ENCODE measurements at regions not wholly inside any gene's neighbourhood (a gene's known extent, or its start where the extent isn't known, plus 50 kb on each side); places are given as distances from the start of the nearest gene placed in this dataset.
"Not testable (repeated sequence)": the region's sequence is repeated elsewhere in the genome, so short reads cannot be mapped to it uniquely, and the experiment has no call there.

GRCh38 chr2:153644955-153645354, 166.4 kb upstream of the RPRM start:
- Mint-ChIP-seq H3K4me3 (no peak overlapping the region), H3K27me3 (no peaks in the 10 kb centered on the region), H3K9me3 (peaks cover 0 to 12% (median 6%) of the 10 kb centered on the region in 9 donors), H3K27ac (no peak overlapping the region), H3K36me3 (no peaks in the 10 kb centered on the region), H3K4me1 (no peaks in the 10 kb centered on the region)
- no peak for ATAC-seq
- DNase-seq, result no peak
- POLR2A ChIA-PET, result no interaction called here

- Mint-ChIP-seq H3K27ac (no peak overlapping the region), H3K9me3 (peaks cover 0 to 8% (median 5%) of the 10 kb centered on the region in 9 donors), H3K4me1 (no peaks in the 10 kb centered on the region), H3K4me3 (no peak overlapping the region), H3K36me3 (no peaks in the 10 kb centered on the region), H3K27me3 (no peaks in the 10 kb centered on the region)
- DNase-seq, result no peak
- no peak for ATAC-seq
- POLR2A ChIA-PET, result no interaction called here
Observed at GRCh38 chr2:153645599-153645998, 167.0 kb upstream of the RPRM start.

GRCh38 chr2:153657651-153658050, 179.1 kb upstream of the RPRM start:
- Mint-ChIP-seq H3K4me1 (no peaks in the 10 kb centered on the region), H3K27me3 (no peaks in the 10 kb centered on the region), H3K36me3 (no peaks in the 10 kb centered on the region), H3K4me3 (no peak overlapping the region), H3K27ac (no peak overlapping the region), H3K9me3 (peaks cover 0 to 23% (median 1%) of the 10 kb centered on the region in 9 donors)
- POLR2A ChIA-PET, result no interaction called here
- DNase-seq, result no peak
- no peak for ATAC-seq

GRCh38 chr2:153661801-153662200, 183.2 kb upstream of the RPRM start:
- Mint-ChIP-seq H3K4me1 (no peaks in the 10 kb centered on the region), H3K27me3 (peaks cover 0 to 5% (median 0%) of the 10 kb centered on the region in 5 donors), H3K9me3 (peaks cover 1 to 15% (median 7%) of the 10 kb centered on the region in 9 donors), H3K36me3 (no peaks in the 10 kb centered on the region), H3K4me3 (no peak overlapping the region), H3K27ac (no peak overlapping the region)
- POLR2A ChIA-PET, result no interaction called here
- no peak for DNase-seq
- no peak for ATAC-seq

GRCh38 chr2:153663371-153663770, 184.8 kb upstream of the RPRM start:
- H3K27ac Mint-ChIP-seq, result no peak overlapping the region
- no peaks in the 10 kb centered on the region for H3K4me1 Mint-ChIP-seq
- POLR2A ChIA-PET, result no interaction called here
- no peak overlapping the region for H3K4me3 Mint-ChIP-seq
- peaks cover 0 to 5% (median 0%) of the 10 kb centered on the region in 5 donors for H3K27me3 Mint-ChIP-seq
- no peak for ATAC-seq
- peaks cover 1 to 25% (median 8%) of the 10 kb centered on the region in 9 donors for H3K9me3 Mint-ChIP-seq
- DNase-seq, result no peak
- H3K36me3 Mint-ChIP-seq, result no peaks in the 10 kb centered on the region

- H3K36me3 Mint-ChIP-seq, ATAC-seq, H3K27me3 Mint-ChIP-seq, H3K4me3 Mint-ChIP-seq, H3K27ac Mint-ChIP-seq, H3K4me1 Mint-ChIP-seq, POLR2A ChIA-PET, DNase-seq: not testable (repeated sequence)
- peaks cover 1 to 25% (median 8%) of the 10 kb centered on the region in 9 donors for H3K9me3 Mint-ChIP-seq
Observed at GRCh38 chr2:153664009-153664408, 185.4 kb upstream of the RPRM start.

- ATAC-seq (no peak), DNase-seq (no peak)
- Mint-ChIP-seq H3K4me1 (no peaks in the 10 kb centered on the region), H3K27me3 (peaks cover 0 to 5% (median 0%) of the 10 kb centered on the region in 5 donors), H3K9me3 (peaks cover 6 to 40% (median 10%) of the 10 kb centered on the region in 9 donors), H3K4me3 (no peak overlapping the region), H3K27ac (no peak overlapping the region), H3K36me3 (peaks cover 0 to 3% (median 0%) of the 10 kb centered on the region in 3 donors)
- POLR2A ChIA-PET, result no interaction called here
Observed at GRCh38 chr2:153667475-153667874, 188.9 kb upstream of the RPRM start.

- no peak for ATAC-seq
- H3K4me1 Mint-ChIP-seq, result no peaks in the 10 kb centered on the region
- peaks cover 0 to 4% (median 0%) of the 10 kb centered on the region in 3 donors for H3K36me3 Mint-ChIP-seq
- H3K27me3 Mint-ChIP-seq, result peaks cover 0 to 5% (median 0%) of the 10 kb centered on the region in 5 donors
- POLR2A ChIA-PET, result no interaction called here
- no peak for DNase-seq
- H3K9me3 Mint-ChIP-seq, result peaks cover 6 to 52% (median 14%) of the 10 kb centered on the region in 9 donors
- H3K27ac Mint-ChIP-seq, result no peak overlapping the region
- H3K4me3 Mint-ChIP-seq, result no peak overlapping the region
Observed at GRCh38 chr2:153668923-153669322, 190.4 kb upstream of the RPRM start.

- ATAC-seq, result no peak
Observed at GRCh38 chr2:153710128-153710527, 161.6 kb upstream of the GALNT13 start.

GRCh38 chr2:153715218-153715850, 156.4 kb upstream of the GALNT13 start:
- no peak overlapping the region for H3K27ac Mint-ChIP-seq
- no peak overlapping the region for H3K4me3 Mint-ChIP-seq
- no peaks in the 10 kb centered on the region for H3K36me3 Mint-ChIP-seq
- DNase-seq (no peak), ATAC-seq (no peak)
- POLR2A ChIA-PET, result no interaction called here
- no peaks in the 10 kb centered on the region for H3K4me1 Mint-ChIP-seq
- no peaks in the 10 kb centered on the region for H3K27me3 Mint-ChIP-seq
- peaks cover 0 to 16% (median 6%) of the 10 kb centered on the region in 9 donors for H3K9me3 Mint-ChIP-seq

More at GRCh38 chr2:153710128-153710527, 161.6 kb upstream of the GALNT13 start:
- POLR2A ChIA-PET, result no interaction called here
- Mint-ChIP-seq H3K27ac (no peak overlapping the region), H3K4me3 (no peak overlapping the region), H3K4me1 (no peaks in the 10 kb centered on the region), H3K36me3 (no peaks in the 10 kb centered on the region), H3K27me3 (no peaks in the 10 kb centered on the region), H3K9me3 (peaks cover 0 to 16% (median 3%) of the 10 kb centered on the region in 9 donors)
- DNase-seq, result no peak

- POLR2A ChIA-PET, result no interaction called here
- DNase-seq (no peak), ATAC-seq (no peak)
- Mint-ChIP-seq H3K4me1 (no peaks in the 10 kb centered on the region), H3K27ac (no peak overlapping the region), H3K36me3 (no peaks in the 10 kb centered on the region), H3K27me3 (no peaks in the 10 kb centered on the region), H3K4me3 (no peak overlapping the region), H3K9me3 (peaks cover 0 to 16% (median 6%) of the 10 kb centered on the region in 9 donors)
Observed at GRCh38 chr2:153717060-153717459, 154.7 kb upstream of the GALNT13 start.

GRCh38 chr2:153739394-153739793, 132.3 kb upstream of the GALNT13 start:
- peaks cover 6 to 40% (median 11%) of the 10 kb centered on the region in 9 donors for H3K9me3 Mint-ChIP-seq
- no peaks in the 10 kb centered on the region for H3K36me3 Mint-ChIP-seq
- POLR2A ChIA-PET, result no interaction called here
- DNase-seq (no peak), ATAC-seq (no peak)
- no peaks in the 10 kb centered on the region for H3K4me1 Mint-ChIP-seq
- H3K4me3 Mint-ChIP-seq, result no peak overlapping the region
- H3K27me3 Mint-ChIP-seq, result no peaks in the 10 kb centered on the region
- no peak overlapping the region for H3K27ac Mint-ChIP-seq

- Mint-ChIP-seq H3K27me3 (no peaks in the 10 kb centered on the region), H3K4me1 (no peaks in the 10 kb centered on the region), H3K36me3 (peaks cover 0 to 23% (median 1%) of the 10 kb centered on the region in 3 donors), H3K27ac (no peak overlapping the region), H3K4me3 (no peak overlapping the region), H3K9me3 (peaks cover 17 to 52% (median 34%) of the 10 kb centered on the region in 9 donors)
- DNase-seq (no peak), ATAC-seq (no peak)
- POLR2A ChIA-PET, result no interaction called here
Observed at GRCh38 chr2:153761936-153762335, 109.8 kb upstream of the GALNT13 start.

GRCh38 chr2:153766415-153766814, 105.3 kb upstream of the GALNT13 start:
- POLR2A ChIA-PET, result no interaction called here
- Mint-ChIP-seq H3K27me3 (no peaks in the 10 kb centered on the region), H3K9me3 (peaks cover 23 to 81% (median 57%) of the 10 kb centered on the region in 9 donors), H3K27ac (no peak overlapping the region), H3K36me3 (peaks cover 0 to 29% (median 1%) of the 10 kb centered on the region in 3 donors), H3K4me1 (no peaks in the 10 kb centered on the region), H3K4me3 (no peak overlapping the region)
- ATAC-seq, result no peak
- no peak for DNase-seq
